ENCODE measurements at regions not wholly inside any gene's neighbourhood (a gene's known extent, or its start where the extent isn't known, plus 50 kb on each side); places are given as distances from the start of the nearest gene placed in this dataset.

GRCh38 chr9:89955144-89955543 is 350.3 kb downstream of the GADD45G start:
- DNase-seq (ENCODE audit: low spot score): no peak

GRCh38 chr9:89955626-89956025 is 350.8 kb downstream of the GADD45G start:
- DNase-seq (ENCODE audit: low spot score): no peak

- DNase-seq (ENCODE audit: low spot score): no peak
Measured at GRCh38 chr9:89956331-89956730, 351.5 kb downstream of the GADD45G start.

GRCh38 chr9:89956907-89957306 is 352.1 kb downstream of the GADD45G start:
- DNase-seq (ENCODE audit: low spot score): no peak

GRCh38 chr9:89958086-89958485 is 353.3 kb downstream of the GADD45G start:
- DNase-seq (ENCODE audit: low spot score): no peak

GRCh38 chr9:89961616-89962341 is 357.0 kb downstream of the GADD45G start:
- DNase-seq (ENCODE audit: low spot score): no peak

GRCh38 chr9:89963280-89963679 is 358.5 kb downstream of the GADD45G start:
- no peak for DNase-seq (ENCODE audit: low spot score)

GRCh38 chr9:89967527-89967926 is 362.7 kb downstream of the GADD45G start:
- DNase-seq (ENCODE audit: low spot score): no peak

- no peak for DNase-seq (ENCODE audit: low spot score)
Measured at GRCh38 chr9:89969156-89969675, 364.4 kb downstream of the GADD45G start.

- DNase-seq (ENCODE audit: low spot score): no peak
Measured at GRCh38 chr9:89969881-89970639, 365.2 kb downstream of the GADD45G start.

GRCh38 chr9:89970701-89971100 is 365.9 kb downstream of the GADD45G start:
- no peak for DNase-seq (ENCODE audit: low spot score)

GRCh38 chr9:89972535-89972934 is 367.7 kb downstream of the GADD45G start:
- DNase-seq (ENCODE audit: low spot score): no peak

- no peak for DNase-seq (ENCODE audit: low spot score)
Measured at GRCh38 chr9:89974582-89974981, 369.8 kb downstream of the GADD45G start.

GRCh38 chr9:89975024-89975423 is 370.2 kb downstream of the GADD45G start:
- DNase-seq (ENCODE audit: low spot score): no peak

GRCh38 chr9:89975630-89976029 is 370.8 kb downstream of the GADD45G start:
- no peak for DNase-seq (ENCODE audit: low spot score)

GRCh38 chr9:89978185-89978584 is 373.4 kb downstream of the GADD45G start:
- no peak for DNase-seq (ENCODE audit: low spot score)

- no peak for DNase-seq (ENCODE audit: low spot score)
Measured at GRCh38 chr9:89980600-89980999, 375.8 kb downstream of the GADD45G start.

- DNase-seq (ENCODE audit: low spot score): no peak
Measured at GRCh38 chr9:89982016-89982415, 377.2 kb downstream of the GADD45G start.

- DNase-seq (ENCODE audit: low spot score): no peak
Measured at GRCh38 chr9:89983411-89983810, 378.6 kb downstream of the GADD45G start.

GRCh38 chr9:89984214-89984613 is 379.4 kb downstream of the GADD45G start:
- no peak for DNase-seq (ENCODE audit: low spot score)

GRCh38 chr9:89985068-89985467 is 380.3 kb downstream of the GADD45G start:
- DNase-seq (ENCODE audit: low spot score): no peak

GRCh38 chr9:89986190-89986589 is 381.4 kb downstream of the GADD45G start:
- DNase-seq (ENCODE audit: low spot score): no peak

GRCh38 chr9:89988458-89988857 is 383.6 kb downstream of the GADD45G start:
- DNase-seq (ENCODE audit: low spot score): no peak
